Endothelial cell of umbilical vein (primary cell): ENCODE measurements at regions not wholly inside any gene's neighbourhood (a gene's known extent, or its start where the extent isn't known, plus 50 kb on each side); places are given as distances from the start of the nearest gene placed in this dataset.

Source experiments
- CTCF ChIP-seq, 2 donors: IDR thresholded peaks; 1 replicate in 1 of 2; 2 replicates in 1 of 2; pipeline ENCODE4 v1.5.1; 2011; ENCODE audit warnings: low read length in 2 of 2, mild to moderate bottlenecking in 2 of 2, moderate library complexity in 2 of 2, control low read depth in 1 of 2, inconsistent platforms in 1 of 2, low read depth in 1 of 2; ENCODE audit not compliant: insufficient read depth in 1 of 2; ENCODE audit errors: extremely low read depth in 1 of 2
- EZH2 ChIP-seq: IDR thresholded peaks from 2 replicates; pipeline ENCODE4 v1.6.1; 2012; ENCODE audit warnings: borderline replicate concordance, low read depth, mild to moderate bottlenecking, moderate library complexity, low read length, inconsistent platforms; ENCODE audit not compliant: severe bottlenecking
- MAX ChIP-seq: IDR thresholded peaks from 2 replicates; pipeline ENCODE4 v1.6.1; 2011; ENCODE audit not compliant: insufficient read depth, insufficient read length
- MYC ChIP-seq: IDR thresholded peaks from one replicate; pipeline ENCODE4 v1.6.1; 2011; ENCODE audit warnings: mild to moderate bottlenecking, low read depth, low read length

GRCh38 chr15:70497661-70498060 lies 265.7 kb downstream of the UACA start:
- TF ChIP-seq CTCF (IDR thresholded peaks at IDR 0.05; ENCODE audit: extremely low read depth in 1 of 2, insufficient read depth in 1 of 2, low read depth in 1 of 2, low read length in 2 of 2) (no peak), MYC (no peak), EZH2 (no peak), MAX (no peak)
